CD14-positive monocyte (primary cell): ENCODE measurements at regions not wholly inside any gene's neighbourhood (a gene's known extent, or its start where the extent isn't known, plus 50 kb on each side); places are given as distances from the start of the nearest gene placed in this dataset.

Source experiments
- DNase-seq, 3 donors: peaks; one replicate each; pipeline ENCODE4 v3.0.0-alpha.2; 2011 to 2022
- H2AFZ ChIP-seq: 2 replicates; pipeline ENCODE4 v1.6.0; 2012; ENCODE audit warnings: mild to moderate bottlenecking, low read depth, low read length, inconsistent platforms; ENCODE audit not compliant: insufficient read depth, poor library complexity, severe bottlenecking
- H3K27ac ChIP-seq, 2 donors: 1 replicate in 1 of 2; 2 replicates in 1 of 2; pipeline ENCODE4 v1.5.1; 2012 to 2013; ENCODE audit warnings: low read length in 2 of 2, control low read depth in 1 of 2, inconsistent platforms in 1 of 2, low read depth in 1 of 2, mild to moderate bottlenecking in 1 of 2
- H3K27me3 ChIP-seq, 2 donors: one replicate each; pipeline versions ENCODE4 v1.6.0 to v1.6.1; 2011 to 2013; ENCODE audit warnings: low read length in 2 of 2; ENCODE audit not compliant: control insufficient read depth in 2 of 2, insufficient read depth in 2 of 2
- H3K36me3 ChIP-seq, 2 donors: replicated peaks in 1 of 2; 1 replicate in 1 of 2; 2 replicates in 1 of 2; pipeline versions ENCODE4 v1.5.1 to v1.6.1; 2012 to 2013; ENCODE audit warnings: low read length in 2 of 2, control low read depth in 1 of 2, inconsistent platforms in 1 of 2, mild to moderate bottlenecking in 1 of 2; ENCODE audit not compliant: insufficient read depth in 2 of 2, control insufficient read depth in 1 of 2
- H3K4me1 ChIP-seq, 2 donors: 1 replicate in 1 of 2; 2 replicates in 1 of 2; pipeline versions ENCODE4 v1.5.1 to v1.6.1; 2012 to 2013; ENCODE audit warnings: low read length in 2 of 2, control low read depth in 1 of 2, inconsistent platforms in 1 of 2, mild to moderate bottlenecking in 1 of 2, moderate library complexity in 1 of 2; ENCODE audit not compliant: insufficient read depth in 2 of 2, control insufficient read depth in 1 of 2
- H3K4me2 ChIP-seq: replicated peaks from 2 replicates; pipeline ENCODE3; 2012; ENCODE audit warnings: low read length, moderate library complexity, mild to moderate bottlenecking; ENCODE audit not compliant: poor library complexity, severe bottlenecking; ENCODE audit errors: extremely low read depth
- H3K4me3 ChIP-seq, 3 experiments: fragments of 200-600 bp in 1 of 3; sonication (generic) in 1 of 3; replicated peaks in 1 of 3; 1 replicate in 2 of 3; 2 replicates in 1 of 3; pipeline ENCODE4 v1.5.1; 2011 to 2013; ENCODE audit warnings: low read length in 3 of 3, mild to moderate bottlenecking in 3 of 3, control low read depth in 2 of 3, low read depth in 2 of 3, inconsistent platforms in 1 of 3, moderate library complexity in 1 of 3
- H3K79me2 ChIP-seq: 2 replicates; pipeline ENCODE4 v1.6.0; 2012; ENCODE audit warnings: mild to moderate bottlenecking, control low read depth, inconsistent platforms, low read length, moderate library complexity; ENCODE audit not compliant: insufficient read depth
- H3K9ac ChIP-seq: 2 replicates; pipeline ENCODE4 v1.6.0; 2017; ENCODE audit warnings: low read length, mild to moderate bottlenecking; ENCODE audit not compliant: insufficient read depth, poor library complexity, severe bottlenecking
- H3K9me3 ChIP-seq, 2 donors: replicated peaks in 1 of 2; 1 replicate in 1 of 2; 2 replicates in 1 of 2; pipeline versions ENCODE4 v1.5.1 to v1.6.1; 2012 to 2013; ENCODE audit warnings: low read length in 2 of 2, control low read depth in 1 of 2; ENCODE audit not compliant: control insufficient read depth in 1 of 2, insufficient read depth in 1 of 2
- H4K20me1 ChIP-seq: 2 replicates; pipeline ENCODE4 v1.6.0; 2012; ENCODE audit warnings: mild to moderate bottlenecking, low read length, control low read depth, moderate library complexity; ENCODE audit not compliant: insufficient read depth
- H3K27ac Mint-ChIP-seq, 7 donors: one replicate each; pipeline ENCODE4 v1.8.0; 2020; ENCODE audit warnings: mild to moderate bottlenecking in 7 of 7, mixed read lengths in 7 of 7, moderate library complexity in 6 of 7, inconsistent platforms in 2 of 7
- H3K27me3 Mint-ChIP-seq, 3 donors: one replicate each; pipeline ENCODE4 v1.8.0; 2021 to 2022; ENCODE audit warnings: low read depth in 3 of 3, mild to moderate bottlenecking in 3 of 3, mixed read lengths in 3 of 3, moderate library complexity in 3 of 3, inconsistent platforms in 1 of 3
- H3K36me3 Mint-ChIP-seq, 2 donors: one replicate each; pipeline ENCODE4 v1.8.0; 2020; ENCODE audit warnings: mixed read lengths in 2 of 2, inconsistent platforms in 1 of 2, mild to moderate bottlenecking in 1 of 2
- H3K4me1 Mint-ChIP-seq: one replicate; pipeline ENCODE4 v1.8.0; 2020; ENCODE audit warnings: mild to moderate bottlenecking, mixed read lengths
- H3K4me3 Mint-ChIP-seq, 2 donors: one replicate each; pipeline ENCODE4 v1.8.0; 2020; ENCODE audit warnings: mild to moderate bottlenecking in 2 of 2, mixed read lengths in 2 of 2, moderate library complexity in 1 of 2
- H3K9me3 Mint-ChIP-seq, 7 donors: one replicate each; pipeline ENCODE4 v1.8.0; 2020 to 2022; ENCODE audit warnings: mixed read lengths in 7 of 7, mild to moderate bottlenecking in 6 of 7, moderate library complexity in 6 of 7, inconsistent platforms in 2 of 7
- CTCF ChIP-seq: fragments of 200-600 bp; IDR thresholded peaks from one replicate; pipeline ENCODE4 v1.8.0; 2022; ENCODE audit warnings: antibody characterized with exemption, mild to moderate bottlenecking
- WGBS: methylation state at CpG from one replicate; pipeline ENCODE4 v1.1.5; 2013; ENCODE audit warnings: missing lambda C conversion rate; ENCODE audit not compliant: insufficient coverage; 5-methylcytosine and 5-hydroxymethylcytosine counted together
- intact Hi-C, 2 donors: fragments of 100-400 bp; cut with micrococcal nuclease; formaldehyde crosslinking; loops; one replicate each; pipeline versions ENCODE4 v1.15.0 to v1.15.1; 2023

- TF ChIP-seq CTCF = no peak
- H3K4me3 ChIP-seq = no peak overlapping the region
- H3K4me3 Mint-ChIP-seq = no peak overlapping the region
- H3K27me3 Mint-ChIP-seq = peaks cover 0 to 1% (median 0%) of the 10 kb centered on the region in 3 donors
- no peak overlapping the region for H3K27ac Mint-ChIP-seq
- H4K20me1 ChIP-seq = no peaks in the 10 kb centered on the region
- WGBS = no CpG with 5 or more reads among the region's 1 CpG
- H3K36me3 ChIP-seq = no peaks in the 10 kb centered on the region
- no peaks in the 10 kb centered on the region for H3K27me3 ChIP-seq
- H3K4me1 Mint-ChIP-seq = no peaks in the 10 kb centered on the region
- no peak overlapping the region for H3K4me2 ChIP-seq
- peaks cover 0 to 3% (median 0%) of the 10 kb centered on the region in 7 donors for H3K9me3 Mint-ChIP-seq
- intact Hi-C loops = no loop called here
- no peak overlapping the region for H3K9ac ChIP-seq
- H3K4me1 ChIP-seq = no peaks in the 10 kb centered on the region
- no peaks in the 10 kb centered on the region for H3K36me3 Mint-ChIP-seq
- H3K79me2 ChIP-seq = no peaks in the 10 kb centered on the region
- no peak overlapping the region for H2AFZ ChIP-seq
- H3K27ac ChIP-seq = no peak overlapping the region
- no peaks in the 10 kb centered on the region for H3K9me3 ChIP-seq
- no peak for DNase-seq
These were observed 616.1 kb downstream of the CD109 start for GRCh38 chr6:74312081-74312480.

DNA sequence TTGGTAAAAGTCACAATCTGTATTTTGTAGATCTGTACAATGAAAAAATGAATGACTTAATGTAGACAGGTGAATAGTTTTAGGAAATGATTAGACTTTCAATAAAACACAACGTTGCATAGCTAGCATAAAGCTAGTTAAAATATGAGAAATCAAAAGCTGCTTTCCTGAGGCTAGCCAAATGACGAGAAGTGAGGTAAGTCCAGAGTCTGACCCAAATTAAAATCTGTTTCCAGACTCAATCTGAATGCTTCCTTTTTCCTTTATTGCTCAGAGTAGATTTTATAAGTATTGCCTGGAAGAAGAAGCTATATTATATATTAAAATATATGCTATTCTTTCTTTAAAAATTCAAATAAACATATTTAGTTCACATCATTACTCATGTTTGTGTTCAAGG, 615.4 kb downstream of the CD109 start:
- H3K9me3 ChIP-seq = no peaks in the 10 kb centered on the region
- no peaks in the 10 kb centered on the region for H4K20me1 ChIP-seq
- no peaks in the 10 kb centered on the region for H3K36me3 ChIP-seq
- no peaks in the 10 kb centered on the region for H3K79me2 ChIP-seq
- H3K27me3 Mint-ChIP-seq = peaks cover 0 to 1% (median 0%) of the 10 kb centered on the region in 3 donors
- H3K4me2 ChIP-seq = no peak overlapping the region
- no peak overlapping the region for H3K27ac ChIP-seq
- H3K4me3 Mint-ChIP-seq = no peak overlapping the region
- H3K4me1 ChIP-seq = no peaks in the 10 kb centered on the region
- no peak overlapping the region for H3K27ac Mint-ChIP-seq
- WGBS = no CpG with 5 or more reads among the region's 2 CpGs
- no peak overlapping the region for H3K4me3 ChIP-seq
- H3K4me1 Mint-ChIP-seq = no peaks in the 10 kb centered on the region
- intact Hi-C loops = no loop called here
- DNase-seq = no peak
- no peak overlapping the region for H2AFZ ChIP-seq
- TF ChIP-seq CTCF = no peak
- H3K9ac ChIP-seq = no peak overlapping the region
- no peaks in the 10 kb centered on the region for H3K27me3 ChIP-seq
- no peaks in the 10 kb centered on the region for H3K36me3 Mint-ChIP-seq
- peaks cover 0 to 3% (median 0%) of the 10 kb centered on the region in 7 donors for H3K9me3 Mint-ChIP-seq
